NCI-H2081 treated with DMSO at 0.1 percent for 48 hours (cell line): ENCODE measurements at regions not wholly inside any gene's neighbourhood (a gene's known extent, or its start where the extent isn't known, plus 50 kb on each side); places are given as distances from the start of the nearest gene placed in this dataset.
"Not testable (repeated sequence)": the region's sequence is repeated elsewhere in the genome, so short reads cannot be mapped to it uniquely, and the experiment has no call there.

Experiments
- DNase-seq: peaks from one replicate; lab custom pipeline; 2025; lab: John Stamatoyannopoulos, UW

- DNase-seq, result no peak
These were observed 116.9 kb upstream of the FANCL start for GRCh38 chr2:58358026-58358425.

- no peak for DNase-seq
These were observed 116.4 kb upstream of the FANCL start for GRCh38 chr2:58357521-58357920.

GRCh38 chr2:58354230-58354629, 113.1 kb upstream of the FANCL start:
- DNase-seq, result no peak

- no peak for DNase-seq
These were observed 109.4 kb upstream of the FANCL start for GRCh38 chr2:58350484-58350883.

- no peak for DNase-seq
These were observed 106.7 kb upstream of the FANCL start for GRCh38 chr2:58347810-58348209.

- no peak for DNase-seq
These were observed 99.9 kb upstream of the FANCL start for GRCh38 chr2:58341047-58341446.

- DNase-seq, result no peak
These were observed 98.6 kb upstream of the FANCL start for GRCh38 chr2:58339548-58340243.

- no peak for DNase-seq
These were observed 95.3 kb upstream of the FANCL start for GRCh38 chr2:58336416-58336815.

- no peak for DNase-seq
These were observed 93.3 kb upstream of the FANCL start for GRCh38 chr2:58334414-58334813.

GRCh38 chr2:58325296-58325895, 84.3 kb upstream of the FANCL start:
- not testable (repeated sequence) for DNase-seq

- DNase-seq, result no peak
These were observed 78.4 kb upstream of the FANCL start for GRCh38 chr2:58319481-58319880.

GRCh38 chr2:58318949-58319348, 77.8 kb upstream of the FANCL start:
- not testable (repeated sequence) for DNase-seq

GRCh38 chr2:58313926-58314325, 72.8 kb upstream of the FANCL start:
- DNase-seq, result no peak

- DNase-seq, result no peak
These were observed 67.3 kb upstream of the FANCL start for GRCh38 chr2:58308435-58308834.

GRCh38 chr2:58304843-58305242, 63.7 kb upstream of the FANCL start:
- DNase-seq, result no peak

- DNase-seq, result no peak
These were observed 58.0 kb upstream of the FANCL start for GRCh38 chr2:58299123-58299522.

- DNase-seq, result no peak
These were observed 51.9 kb upstream of the FANCL start for GRCh38 chr2:58293056-58293455.

GRCh38 chr2:58291726-58292438, 50.8 kb upstream of the FANCL start:
- DNase-seq, result no peak
